Activated T-cell treated with anti-CD3 and anti-CD28 coated beads, Interleukin-2, amount 50 U/mL, for 4 hours (primary cell): ENCODE measurements at regions not wholly inside any gene's neighbourhood (a gene's known extent, or its start where the extent isn't known, plus 50 kb on each side); places are given as distances from the start of the nearest gene placed in this dataset.
"Not testable (repeated sequence)": the region's sequence is repeated elsewhere in the genome, so short reads cannot be mapped to it uniquely, and the experiment has no call there.

Source experiments
- ATAC-seq, 2 donors: fragments of 200-7000 bp; cut with Tn5 transposase; one replicate each; pipeline ENCODE4 v1.10.0; 2021
- DNase-seq: peaks from one replicate; pipeline ENCODE4 v3.0.0-alpha.2; 2020
- H3K27me3 Mint-ChIP-seq: one replicate; pipeline ENCODE4 v1.8.0; 2021; ENCODE audit warnings: low read depth, mixed read lengths
- H3K36me3 Mint-ChIP-seq: one replicate; pipeline ENCODE4 v1.8.0; 2022; ENCODE audit warnings: mixed read lengths; ENCODE audit not compliant: insufficient read depth
- H3K4me1 Mint-ChIP-seq: one replicate; pipeline ENCODE4 v1.8.0; 2021; ENCODE audit warnings: low read depth, mixed read lengths
- H3K4me3 Mint-ChIP-seq: one replicate; pipeline ENCODE4 v1.8.0; 2021; ENCODE audit warnings: mild to moderate bottlenecking, moderate library complexity, mixed read lengths
- H3K9me3 Mint-ChIP-seq: one replicate; pipeline ENCODE4 v1.8.0; 2021; ENCODE audit warnings: mixed read lengths

DNA sequence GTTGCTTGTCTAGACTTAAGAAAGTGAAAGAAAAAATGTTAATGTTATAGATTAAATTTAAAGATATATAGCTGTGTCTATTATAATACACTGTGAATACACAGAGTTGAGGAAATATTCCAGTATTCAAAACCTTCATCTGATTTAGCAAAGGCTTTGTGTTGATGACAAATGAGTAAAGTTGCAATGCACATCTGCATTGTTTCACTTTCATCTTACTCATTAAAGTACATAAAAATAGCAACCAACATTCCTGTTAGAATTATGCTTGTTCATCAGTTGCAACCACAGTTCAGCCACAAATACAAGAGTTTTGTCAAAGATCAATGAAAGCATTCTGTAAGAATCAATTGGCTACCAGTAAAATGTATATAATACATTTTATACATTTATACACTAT, 346.4 kb upstream of the SLC7A11 start:
- Mint-ChIP-seq H3K27me3 (no peaks in the 10 kb centered on the region), H3K9me3 (peaks cover 4% of the 10 kb centered on the region), H3K4me3 (no peak overlapping the region), H3K36me3 (no peaks in the 10 kb centered on the region), H3K4me1 (no peaks in the 10 kb centered on the region)
- DNase-seq: no peak
- no peak for ATAC-seq

DNA sequence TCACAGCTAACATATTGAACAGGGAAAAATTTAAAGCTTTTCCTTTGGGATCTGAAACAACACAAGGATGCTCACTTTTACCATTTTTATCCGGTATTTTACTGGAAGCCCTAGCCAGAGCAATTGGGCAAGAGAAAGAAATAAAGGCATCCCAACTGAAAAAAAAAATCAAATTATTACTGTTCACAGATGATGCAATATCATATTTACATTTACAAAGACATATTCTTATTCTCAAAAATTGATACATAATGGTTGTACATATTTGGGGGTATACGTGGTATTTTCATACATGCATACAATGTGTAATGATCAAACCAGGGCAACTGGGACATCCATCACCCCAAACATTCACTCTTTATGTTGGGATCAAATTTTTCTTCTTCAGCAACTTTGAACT, 337.0 kb upstream of the SLC7A11 start:
- Mint-ChIP-seq H3K36me3 (no peaks in the 10 kb centered on the region), H3K27me3 (no peaks in the 10 kb centered on the region), H3K4me3 (no peak overlapping the region), H3K9me3 (peaks cover 27% of the 10 kb centered on the region), H3K4me1 (no peaks in the 10 kb centered on the region)
- DNase-seq (no peak), ATAC-seq (no peak)

DNA sequence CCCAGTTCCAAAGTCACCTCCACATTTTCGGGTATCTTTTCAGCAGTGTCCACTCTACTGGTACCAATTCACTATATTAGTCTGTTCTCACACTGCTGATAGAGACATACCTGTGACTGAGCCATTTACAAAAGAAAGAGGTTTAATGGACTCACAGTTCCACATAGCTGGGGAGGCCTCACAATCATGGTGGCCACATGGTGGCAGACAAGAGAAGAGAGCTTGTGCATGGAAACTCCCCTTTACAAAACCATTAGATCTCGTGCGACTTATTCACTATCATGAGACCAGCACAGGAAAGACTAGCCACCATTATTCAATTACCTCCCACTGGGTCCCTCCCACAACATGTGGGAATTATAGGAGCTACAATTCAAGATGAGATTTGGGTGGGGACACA, 335.7 kb upstream of the SLC7A11 start:
- H3K27me3 Mint-ChIP-seq, H3K4me3 Mint-ChIP-seq, ATAC-seq, H3K4me1 Mint-ChIP-seq, DNase-seq, H3K36me3 Mint-ChIP-seq: not testable (repeated sequence)
- peaks cover 27% of the 10 kb centered on the region for H3K9me3 Mint-ChIP-seq

DNA sequence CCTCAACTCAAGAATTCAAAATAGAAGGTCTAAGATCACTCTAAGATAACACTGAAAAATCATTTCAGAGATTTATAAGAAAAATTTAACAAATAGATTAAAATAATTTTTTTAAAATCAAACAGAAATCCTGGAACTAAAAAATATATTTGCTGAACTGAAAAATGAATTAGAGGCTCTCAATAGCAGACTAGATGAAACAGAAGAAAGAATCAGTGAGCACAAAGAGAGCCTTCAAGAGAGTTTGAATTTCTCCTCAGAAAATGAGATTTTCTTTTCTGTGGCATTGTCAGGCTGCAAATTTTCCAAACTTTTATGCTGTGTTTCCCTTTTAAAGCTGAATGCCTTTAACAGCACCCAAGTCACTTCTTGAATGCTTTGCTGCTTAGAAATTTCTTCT, 335.0 kb upstream of the SLC7A11 start:
- Mint-ChIP-seq H3K4me3 (no peak overlapping the region), H3K9me3 (peaks cover 27% of the 10 kb centered on the region), H3K4me1 (no peaks in the 10 kb centered on the region), H3K27me3 (no peaks in the 10 kb centered on the region), H3K36me3 (no peaks in the 10 kb centered on the region)
- DNase-seq (no peak), ATAC-seq (no peak)

DNA sequence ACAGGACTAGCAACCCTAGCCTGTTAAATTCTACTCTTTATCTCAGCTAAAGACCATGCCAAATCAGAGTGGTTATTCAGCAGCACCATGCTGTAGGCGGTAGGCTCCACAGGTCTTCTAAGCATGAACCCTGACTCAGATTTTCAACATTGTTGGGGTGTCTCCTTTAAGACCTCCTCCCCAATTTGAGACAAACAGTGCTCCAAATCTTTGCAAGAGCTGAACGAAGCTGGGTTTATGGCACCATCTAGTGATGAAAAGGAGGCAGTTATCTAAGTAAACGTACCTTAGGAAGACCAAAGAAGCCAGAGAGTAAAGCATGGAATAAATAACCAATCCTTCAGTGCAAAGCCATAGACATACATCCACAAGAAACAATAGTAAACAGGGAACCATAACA, 334.5 kb upstream of the SLC7A11 start:
- ATAC-seq (no peak), DNase-seq (no peak)
- Mint-ChIP-seq H3K4me3 (no peak overlapping the region), H3K27me3 (no peaks in the 10 kb centered on the region), H3K9me3 (peaks cover 27% of the 10 kb centered on the region), H3K4me1 (no peaks in the 10 kb centered on the region), H3K36me3 (no peaks in the 10 kb centered on the region)

DNA sequence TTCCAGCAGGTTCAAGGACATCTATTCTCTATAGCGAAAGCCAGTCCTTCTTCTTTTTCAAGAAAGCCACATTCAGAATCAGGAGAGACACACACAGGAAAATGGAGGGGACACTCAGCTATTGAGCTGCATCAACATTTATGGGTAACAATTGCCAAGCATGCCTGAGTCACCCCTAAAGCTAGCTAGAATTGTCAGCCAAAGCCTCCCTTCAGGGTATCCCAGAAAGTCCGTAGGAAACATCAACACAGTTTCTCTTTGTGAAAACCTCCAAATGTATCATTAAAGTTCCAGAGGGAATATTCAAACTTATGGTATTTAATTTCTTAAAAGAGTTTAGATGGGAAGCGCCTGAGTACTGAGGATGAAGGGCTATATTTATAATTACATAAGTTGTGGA, 331.1 kb upstream of the SLC7A11 start:
- Mint-ChIP-seq H3K9me3 (peaks cover 19% of the 10 kb centered on the region), H3K36me3 (no peaks in the 10 kb centered on the region), H3K27me3 (no peaks in the 10 kb centered on the region), H3K4me3 (no peak overlapping the region), H3K4me1 (no peaks in the 10 kb centered on the region)
- no peak for DNase-seq
- no peak for ATAC-seq

DNA sequence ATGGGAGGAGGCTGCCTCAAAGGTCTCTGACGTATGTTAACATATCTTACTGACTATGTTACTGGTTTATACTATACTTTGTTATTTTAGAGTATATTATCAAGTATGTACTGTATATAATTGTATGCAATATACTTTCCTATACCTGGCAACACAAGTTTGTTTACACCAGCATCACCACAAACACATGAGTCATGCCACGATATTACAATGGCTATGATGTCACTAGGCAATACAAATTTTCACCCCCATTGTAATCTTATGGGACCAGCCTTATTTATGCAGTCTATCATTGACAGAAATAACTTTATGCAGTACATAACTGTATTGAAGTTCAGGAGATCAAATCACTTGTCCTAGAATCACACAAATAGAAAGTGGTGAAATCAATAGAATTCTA, 329.9 kb upstream of the SLC7A11 start:
- H3K4me1 Mint-ChIP-seq: no peaks in the 10 kb centered on the region

DNA sequence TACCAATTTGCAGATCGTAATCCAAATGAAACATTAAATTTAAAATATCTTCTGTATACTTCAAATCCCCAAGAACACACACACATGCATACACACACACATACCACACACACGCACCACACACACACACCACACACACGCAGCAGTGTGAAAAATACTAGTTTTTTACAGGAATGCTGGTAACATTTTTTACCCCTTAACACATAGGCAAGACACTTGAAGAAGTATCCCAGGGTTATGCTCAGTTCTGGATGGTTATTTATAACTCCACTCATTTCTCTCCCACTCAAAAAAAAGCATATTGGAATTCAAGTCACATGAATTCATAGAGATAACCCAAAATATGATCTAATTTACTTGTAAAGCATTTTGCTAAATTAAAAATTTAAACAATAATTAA, 325.5 kb upstream of the SLC7A11 start:
- no peaks in the 10 kb centered on the region for H3K36me3 Mint-ChIP-seq
- DNase-seq (no peak), ATAC-seq (no peak)
- no peaks in the 10 kb centered on the region for H3K27me3 Mint-ChIP-seq
- no peaks in the 10 kb centered on the region for H3K4me1 Mint-ChIP-seq
- no peak overlapping the region for H3K4me3 Mint-ChIP-seq
- H3K9me3 Mint-ChIP-seq: peaks cover 5% of the 10 kb centered on the region

More for the DNA sequence above, 329.9 kb upstream of the SLC7A11 start:
- DNase-seq (no peak), ATAC-seq (no peak)
- Mint-ChIP-seq H3K27me3 (no peaks in the 10 kb centered on the region), H3K9me3 (peaks cover 11% of the 10 kb centered on the region), H3K36me3 (no peaks in the 10 kb centered on the region), H3K4me3 (no peak overlapping the region)

DNA sequence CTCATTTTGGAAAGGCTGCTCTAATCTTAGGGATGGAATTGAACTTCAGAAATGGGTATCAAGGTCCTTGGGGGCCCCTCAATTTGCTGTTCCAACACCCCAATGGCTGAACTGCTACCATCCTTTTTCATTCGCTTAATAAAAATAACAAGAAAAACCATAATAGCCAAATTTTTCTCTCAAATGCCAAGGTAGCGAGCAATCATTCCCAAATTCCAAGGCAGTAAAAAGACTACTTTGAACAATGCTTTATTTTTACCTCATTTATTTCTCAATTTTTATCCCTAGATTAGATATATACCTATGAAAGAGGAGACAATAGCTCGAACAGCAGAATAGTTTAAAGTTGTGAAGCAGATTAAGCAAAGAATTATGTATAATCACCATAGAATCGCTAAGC, 323.4 kb upstream of the SLC7A11 start:
- no peak for ATAC-seq
- no peak for DNase-seq

DNA sequence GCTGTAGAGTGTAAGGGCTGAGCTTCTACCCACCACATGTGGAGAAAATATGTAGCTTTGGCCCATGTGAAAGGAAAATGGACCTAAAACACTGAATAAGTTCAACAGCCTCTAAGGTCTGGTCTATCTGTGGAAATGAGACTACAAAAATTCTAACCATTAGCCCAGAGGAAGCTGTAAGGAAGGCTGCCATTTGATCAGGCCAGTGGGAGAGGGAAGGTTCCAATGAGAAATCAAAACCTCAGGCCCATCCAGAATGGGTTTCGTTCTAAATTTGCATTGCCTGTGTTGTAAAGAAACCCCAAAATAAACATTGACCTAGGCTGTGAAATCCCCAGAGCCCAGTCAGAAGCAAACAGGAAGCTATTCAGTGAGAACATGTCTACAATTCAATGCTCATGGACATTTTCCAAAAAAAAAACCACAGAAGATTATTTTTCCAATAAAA, 320.4 kb upstream of the SLC7A11 start:
- Mint-ChIP-seq H3K36me3 (no peaks in the 10 kb centered on the region), H3K4me3 (no peak overlapping the region), H3K4me1 (no peaks in the 10 kb centered on the region), H3K9me3 (no peaks in the 10 kb centered on the region), H3K27me3 (no peaks in the 10 kb centered on the region)
- no peak for ATAC-seq
- DNase-seq: no peak

More for the DNA sequence above, 323.4 kb upstream of the SLC7A11 start:
- no peaks in the 10 kb centered on the region for H3K36me3 Mint-ChIP-seq
- H3K4me3 Mint-ChIP-seq: no peak overlapping the region
- peaks cover 5% of the 10 kb centered on the region for H3K9me3 Mint-ChIP-seq
- H3K27me3 Mint-ChIP-seq: no peaks in the 10 kb centered on the region
- H3K4me1 Mint-ChIP-seq: no peaks in the 10 kb centered on the region

DNA sequence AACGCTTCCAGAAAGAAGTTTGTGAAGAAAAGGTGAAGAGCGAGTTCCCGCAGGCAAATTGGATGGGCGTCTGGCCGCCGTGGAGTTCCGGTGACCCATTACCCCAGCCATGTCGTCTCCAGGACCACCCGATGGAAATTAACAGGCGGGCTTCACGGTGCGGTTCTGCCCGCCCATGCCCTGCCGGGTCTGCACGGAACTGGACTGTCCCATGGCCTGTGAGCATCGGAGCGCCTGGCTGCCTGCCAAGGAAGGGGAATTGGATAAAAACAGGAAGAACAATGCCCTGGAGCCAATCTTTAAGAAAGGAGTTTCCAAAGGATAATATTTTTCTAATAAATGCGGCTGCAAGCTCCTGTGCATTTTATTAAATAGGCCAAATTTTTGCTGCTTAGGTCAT, 319.8 kb upstream of the SLC7A11 start:
- H3K4me1 Mint-ChIP-seq: no peaks in the 10 kb centered on the region
- DNase-seq (no peak), ATAC-seq (no peak)
- no peaks in the 10 kb centered on the region for H3K9me3 Mint-ChIP-seq
- no peaks in the 10 kb centered on the region for H3K36me3 Mint-ChIP-seq
- no peak overlapping the region for H3K4me3 Mint-ChIP-seq
- H3K27me3 Mint-ChIP-seq: no peaks in the 10 kb centered on the region

DNA sequence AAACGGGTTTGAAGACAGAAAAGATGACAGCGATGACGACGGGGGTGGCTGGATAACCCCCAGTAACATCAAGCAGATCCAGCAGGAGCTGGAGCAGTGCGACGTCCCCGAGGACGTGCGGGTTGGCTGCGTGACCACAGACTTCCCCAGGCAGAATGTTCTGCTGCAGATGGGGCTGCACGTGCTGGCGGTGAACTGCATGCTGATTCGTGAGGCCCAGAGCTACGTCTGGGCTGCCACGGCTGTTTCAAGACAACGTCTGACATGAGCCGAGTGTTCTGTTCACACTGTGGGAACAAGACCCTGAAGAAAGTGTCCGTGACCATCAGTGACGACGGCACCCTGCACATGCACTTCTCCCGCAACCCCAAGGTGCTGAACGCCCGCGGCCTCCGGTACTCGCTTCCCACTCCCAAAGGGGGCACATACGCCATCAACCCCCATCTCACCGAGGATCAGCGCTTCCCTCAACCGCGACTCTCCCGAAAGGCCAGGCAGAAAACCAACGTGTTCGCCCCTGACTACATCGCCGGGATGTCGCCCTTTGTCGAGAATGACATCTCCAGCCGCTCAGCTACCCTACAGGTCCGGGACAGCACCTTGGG, 319.2 kb upstream of the SLC7A11 start:
- Mint-ChIP-seq H3K9me3 (no peaks in the 10 kb centered on the region), H3K4me3 (no peak overlapping the region), H3K27me3 (no peaks in the 10 kb centered on the region), H3K36me3 (no peaks in the 10 kb centered on the region), H3K4me1 (no peaks in the 10 kb centered on the region)
- DNase-seq: no peak
- no peak for ATAC-seq

DNA sequence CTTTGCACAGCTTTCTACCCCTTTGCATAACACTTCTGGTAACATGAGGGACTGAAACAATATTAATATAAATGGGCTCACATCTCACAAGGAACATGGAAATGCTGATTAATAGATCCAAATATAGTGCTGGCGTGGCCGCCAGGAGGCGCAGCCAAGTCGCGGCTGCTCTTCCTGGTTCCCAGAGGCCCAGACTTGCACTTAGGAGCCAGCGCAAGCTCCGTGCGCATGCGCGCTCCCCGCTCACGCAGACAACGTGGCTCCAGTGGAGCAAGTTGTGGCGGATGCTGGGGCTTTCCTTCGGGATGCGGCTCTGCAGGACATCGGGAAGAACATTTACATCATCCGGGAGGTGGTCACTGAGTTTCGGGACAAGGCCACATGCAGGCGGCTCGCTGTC, 318.3 kb upstream of the SLC7A11 start:
- ATAC-seq (no peak), DNase-seq (no peak)
- Mint-ChIP-seq H3K9me3 (no peaks in the 10 kb centered on the region), H3K36me3 (no peaks in the 10 kb centered on the region), H3K4me3 (no peak overlapping the region), H3K4me1 (no peaks in the 10 kb centered on the region), H3K27me3 (no peaks in the 10 kb centered on the region)

DNA sequence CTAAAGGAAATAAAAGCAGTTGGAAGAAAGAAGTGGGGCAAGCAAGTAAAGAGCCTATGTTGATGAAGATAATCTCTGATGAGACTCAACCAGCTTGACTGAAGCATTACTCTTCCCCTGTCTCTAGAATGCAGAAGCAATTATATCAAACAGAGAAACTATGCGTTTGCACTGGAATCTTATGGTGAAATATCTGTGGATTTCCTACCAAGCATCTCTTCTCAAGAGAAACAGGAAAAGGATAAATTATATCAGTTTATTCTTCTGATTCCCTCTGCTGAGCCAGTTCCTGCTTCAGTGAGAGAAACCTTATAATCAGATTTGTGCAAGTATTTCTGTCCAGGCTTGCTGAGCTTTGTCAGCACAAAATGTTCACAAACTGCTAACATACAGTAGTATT, 316.7 kb upstream of the SLC7A11 start:
- Mint-ChIP-seq H3K4me3 (no peak overlapping the region), H3K27me3 (no peaks in the 10 kb centered on the region), H3K4me1 (no peaks in the 10 kb centered on the region), H3K9me3 (no peaks in the 10 kb centered on the region), H3K36me3 (no peaks in the 10 kb centered on the region)
- no peak for DNase-seq
- ATAC-seq: no peak

DNA sequence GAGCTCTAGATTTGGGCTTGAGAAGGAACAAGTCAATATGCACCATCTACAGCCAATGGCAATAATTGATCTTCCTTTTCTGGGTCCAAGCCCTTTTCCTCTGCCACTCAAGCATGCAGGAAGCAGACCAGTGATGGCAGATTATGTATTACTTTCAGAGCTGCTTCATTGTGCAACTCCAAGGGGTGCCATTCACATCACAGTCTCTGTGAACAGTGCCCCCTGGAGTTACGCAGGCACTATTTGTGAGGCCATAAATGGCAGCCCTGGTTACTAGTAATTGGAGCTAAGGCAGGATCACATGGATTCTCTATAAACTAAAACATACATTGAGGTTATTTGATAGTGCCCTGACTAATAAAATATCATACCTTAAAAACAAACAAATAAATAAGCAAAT, 313.4 kb upstream of the SLC7A11 start:
- no peak overlapping the region for H3K4me3 Mint-ChIP-seq
- H3K4me1 Mint-ChIP-seq: no peaks in the 10 kb centered on the region
- no peaks in the 10 kb centered on the region for H3K9me3 Mint-ChIP-seq
- DNase-seq (no peak), ATAC-seq (no peak)
- H3K27me3 Mint-ChIP-seq: no peaks in the 10 kb centered on the region
- H3K36me3 Mint-ChIP-seq: no peaks in the 10 kb centered on the region

DNA sequence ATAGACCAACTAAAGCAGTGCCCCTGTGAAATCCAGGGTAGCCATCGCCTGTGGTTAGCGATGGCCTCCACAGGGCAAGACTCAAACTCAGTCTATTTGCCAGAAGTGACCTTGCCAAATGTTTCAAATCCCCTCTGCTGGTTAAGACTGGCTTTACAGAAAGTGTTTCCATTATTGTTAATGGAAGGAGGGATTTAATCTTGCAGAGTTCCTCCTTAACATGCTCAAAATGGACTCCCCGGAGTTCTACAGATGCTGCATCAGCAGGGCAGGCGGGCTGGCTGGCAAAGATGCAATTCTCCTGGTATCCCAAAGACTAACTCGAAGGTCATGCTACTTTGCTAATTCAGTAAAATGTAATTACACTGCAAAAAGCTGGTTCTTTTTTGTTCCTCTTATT, 313.0 kb upstream of the SLC7A11 start:
- H3K4me3 Mint-ChIP-seq: no peak overlapping the region
- no peak for ATAC-seq
- no peaks in the 10 kb centered on the region for H3K4me1 Mint-ChIP-seq
- no peaks in the 10 kb centered on the region for H3K9me3 Mint-ChIP-seq
- no peak for DNase-seq
- H3K27me3 Mint-ChIP-seq: no peaks in the 10 kb centered on the region
- H3K36me3 Mint-ChIP-seq: no peaks in the 10 kb centered on the region
